ENCODE measurements at regions not wholly inside any gene's neighbourhood (a gene's known extent, or its start where the extent isn't known, plus 50 kb on each side); places are given as distances from the start of the nearest gene placed in this dataset.

DNA sequence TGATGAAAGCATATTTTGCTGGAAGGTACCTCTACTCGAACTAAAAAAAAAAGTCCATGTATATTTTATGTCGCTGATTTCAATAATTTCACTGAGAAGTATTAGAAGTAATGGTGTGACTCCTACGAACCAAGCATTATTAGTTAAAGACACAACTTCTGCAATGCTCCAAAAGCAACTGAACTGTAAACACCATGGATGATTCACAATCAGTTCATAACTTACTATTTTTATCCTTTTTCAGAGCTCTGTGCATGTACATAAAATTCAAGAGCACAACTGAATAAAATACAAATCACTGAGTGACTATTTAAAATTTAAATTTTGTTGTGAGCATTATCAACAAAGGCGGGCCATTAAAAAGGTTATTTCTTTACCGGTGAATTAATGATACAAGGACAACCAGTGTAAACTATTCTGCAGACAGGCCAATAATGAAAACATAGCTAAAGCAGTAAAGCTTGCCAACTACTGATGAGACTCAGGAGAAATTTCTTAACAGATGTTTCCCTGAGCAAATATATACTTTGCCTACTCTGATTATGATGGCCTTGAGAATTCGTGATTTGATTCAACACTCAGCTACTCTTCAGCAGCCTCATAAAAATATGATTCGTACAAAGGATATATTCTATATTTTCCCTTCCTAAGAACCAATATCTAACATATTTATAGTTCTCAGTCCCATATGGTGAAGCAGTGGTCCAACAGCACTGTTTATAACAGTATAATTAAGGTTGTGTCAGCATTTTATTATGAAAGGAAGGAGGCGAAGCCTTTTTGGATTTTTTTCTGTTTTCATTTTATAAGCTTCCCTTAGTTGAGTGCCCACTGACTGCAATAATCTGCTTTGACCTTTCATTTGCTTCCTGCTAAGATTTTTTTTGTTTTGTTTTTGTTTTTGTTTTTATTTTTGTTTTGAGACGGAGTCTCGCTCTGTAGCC, 62.8 kb upstream of the NEIL3 start:
- no peak for TF ChIP-seq POLR2A (IDR thresholded peaks at IDR 0.05)
- TF ChIP-seq, protein P1, sequence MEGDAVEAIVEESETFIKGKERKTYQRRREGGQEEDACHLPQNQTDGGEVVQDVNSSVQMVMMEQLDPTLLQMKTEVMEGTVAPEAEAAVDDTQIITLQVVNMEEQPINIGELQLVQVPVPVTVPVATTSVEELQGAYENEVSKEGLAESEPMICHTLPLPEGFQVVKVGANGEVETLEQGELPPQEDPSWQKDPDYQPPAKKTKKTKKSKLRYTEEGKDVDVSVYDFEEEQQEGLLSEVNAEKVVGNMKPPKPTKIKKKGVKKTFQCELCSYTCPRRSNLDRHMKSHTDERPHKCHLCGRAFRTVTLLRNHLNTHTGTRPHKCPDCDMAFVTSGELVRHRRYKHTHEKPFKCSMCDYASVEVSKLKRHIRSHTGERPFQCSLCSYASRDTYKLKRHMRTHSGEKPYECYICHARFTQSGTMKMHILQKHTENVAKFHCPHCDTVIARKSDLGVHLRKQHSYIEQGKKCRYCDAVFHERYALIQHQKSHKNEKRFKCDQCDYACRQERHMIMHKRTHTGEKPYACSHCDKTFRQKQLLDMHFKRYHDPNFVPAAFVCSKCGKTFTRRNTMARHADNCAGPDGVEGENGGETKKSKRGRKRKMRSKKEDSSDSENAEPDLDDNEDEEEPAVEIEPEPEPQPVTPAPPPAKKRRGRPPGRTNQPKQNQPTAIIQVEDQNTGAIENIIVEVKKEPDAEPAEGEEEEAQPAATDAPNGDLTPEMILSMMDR (IDR thresholded peaks at IDR 0.05), result no peak

Measured in adrenal gland (tissue), 5 donors.